LNCaP clone FGC (cell line): ENCODE measurements at regions not wholly inside any gene's neighbourhood (a gene's known extent, or its start where the extent isn't known, plus 50 kb on each side); places are given as distances from the start of the nearest gene placed in this dataset.

Experiments
- DNase-seq: peaks from one replicate; pipeline ENCODE4 v3.0.0-alpha.2; 2011; ENCODE audit warnings: low read depth
- H3K4me3 ChIP-seq: 2 replicates; pipeline ENCODE4 v1.5.1; 2011; ENCODE audit warnings: mild to moderate bottlenecking, low read depth, low read length, control low read depth
- CTCF ChIP-seq: IDR thresholded peaks from 2 replicates; pipeline ENCODE4 v1.5.1; 2012; ENCODE audit warnings: mild to moderate bottlenecking; ENCODE audit not compliant: control insufficient read depth, insufficient read depth; ENCODE audit errors: extremely low read depth

DNA sequence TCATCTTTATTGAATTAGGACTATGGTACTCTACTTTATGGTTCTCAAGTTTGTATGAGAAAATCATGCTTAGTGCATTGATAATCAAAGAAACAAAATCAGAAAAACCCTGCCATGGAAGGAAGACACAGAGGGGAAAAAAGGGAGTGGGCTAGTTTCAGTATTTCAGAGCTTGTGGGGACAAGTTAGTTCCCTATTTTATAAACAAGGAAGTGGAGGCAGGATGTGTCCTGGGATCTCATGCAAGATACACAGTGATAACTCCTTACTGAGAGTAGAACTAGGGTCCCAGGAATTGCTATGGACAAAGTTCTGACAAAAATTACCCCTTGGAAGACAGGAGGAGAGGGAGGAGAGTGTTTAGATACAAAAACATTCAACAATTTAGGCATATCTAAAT, 1277.3 kb downstream of the UQCRFS1 start:
- no peak for DNase-seq
- H3K4me3 ChIP-seq = no peak overlapping the region
- TF ChIP-seq CTCF = no peak

DNA sequence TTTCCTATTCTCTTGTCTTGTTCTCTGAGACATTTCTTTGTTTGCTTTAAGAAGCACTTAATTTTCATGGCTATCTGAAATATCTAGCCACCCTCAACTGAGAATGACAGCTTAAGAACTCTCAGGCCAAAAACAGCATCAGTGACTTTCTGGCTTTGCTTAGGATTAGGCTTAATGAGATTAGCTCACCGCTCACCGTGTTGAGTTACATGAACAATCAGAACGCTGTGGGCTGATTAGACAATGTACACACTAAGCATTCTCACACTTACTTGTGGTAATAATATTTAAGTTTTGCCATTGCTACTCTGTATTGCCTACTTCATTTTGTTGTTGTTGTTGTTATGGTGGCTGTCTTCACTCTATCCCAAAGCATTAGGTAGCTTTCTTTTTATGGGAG, 1283.6 kb downstream of the UQCRFS1 start:
- DNase-seq = no peak
- no peak overlapping the region for H3K4me3 ChIP-seq
- no peak for TF ChIP-seq CTCF

GRCh38 chr19:27925202-27925601, 1287.7 kb downstream of the UQCRFS1 start:
- TF ChIP-seq CTCF = no peak
- DNase-seq = no peak
- no peak overlapping the region for H3K4me3 ChIP-seq

DNA sequence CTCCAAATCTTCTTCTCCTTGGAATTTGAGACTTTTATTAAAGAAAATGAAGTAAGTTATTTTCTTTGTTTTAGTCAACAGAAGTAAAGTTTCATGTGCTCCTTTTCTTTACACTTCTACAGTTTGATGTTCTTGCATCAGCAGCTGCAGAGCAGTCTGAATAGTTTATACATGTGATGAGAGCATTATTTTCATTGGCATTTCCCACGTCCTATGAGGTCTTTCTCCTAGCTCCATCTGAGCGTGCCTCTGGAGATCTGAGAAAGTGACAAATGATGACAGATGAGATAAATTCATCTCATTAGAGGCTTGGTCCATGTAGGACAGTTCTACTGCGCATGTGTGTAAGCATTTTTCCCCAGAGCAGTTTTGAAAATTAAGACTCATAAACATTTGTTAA, 1290.0 kb downstream of the UQCRFS1 start:
- no peak for TF ChIP-seq CTCF

DNA sequence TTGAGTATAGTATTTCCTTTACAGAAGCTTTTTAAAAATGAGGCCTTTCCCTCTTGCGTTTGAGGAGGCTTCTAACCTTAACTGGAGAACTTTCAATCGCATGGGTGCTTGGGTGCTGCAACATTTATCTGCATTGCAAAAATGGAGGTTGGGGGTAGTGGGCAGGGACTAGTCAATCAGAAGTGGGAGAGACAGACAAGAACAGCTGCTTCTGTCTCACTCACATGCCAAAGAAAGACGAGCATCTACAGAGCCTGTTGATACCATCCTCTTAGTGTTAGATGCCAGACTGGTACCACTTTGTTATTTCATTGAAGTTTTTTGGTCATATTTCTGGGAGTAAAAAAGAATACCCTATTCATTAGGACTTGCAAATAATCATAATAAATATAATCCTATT, 1292.2 kb downstream of the UQCRFS1 start:
- no peak for DNase-seq
- TF ChIP-seq CTCF = no peak
- H3K4me3 ChIP-seq = no peak overlapping the region

More for the DNA sequence above, 1290.0 kb downstream of the UQCRFS1 start:
- no peak overlapping the region for H3K4me3 ChIP-seq
- DNase-seq = no peak

GRCh38 chr19:27918818-27919217, 1294.1 kb downstream of the UQCRFS1 start:
- DNase-seq = no peak
- H3K4me3 ChIP-seq = no peak overlapping the region
- TF ChIP-seq CTCF = no peak

GRCh38 chr19:27911122-27911898, 1301.6 kb downstream of the UQCRFS1 start:
- TF ChIP-seq CTCF = no peak
- no peak for DNase-seq
- H3K4me3 ChIP-seq = no peak overlapping the region
